Hepatocyte (in vitro differentiated cells): ENCODE measurements at regions not wholly inside any gene's neighbourhood (a gene's known extent, or its start where the extent isn't known, plus 50 kb on each side); places are given as distances from the start of the nearest gene placed in this dataset.

Experiments
- DNase-seq: peaks from one replicate; pipeline ENCODE4 v3.0.0-alpha.2; 2016; ENCODE audit warnings: low spot score
- H2AFZ ChIP-seq: fragments of 200-600 bp; sonication (generic); 2 replicates; pipeline ENCODE4 v1.6.0; 2016; ENCODE audit warnings: antibody characterized with exemption, mild to moderate bottlenecking
- H3K27ac ChIP-seq: fragments of 200-600 bp; sonication (generic); 2 replicates; pipeline ENCODE4 v1.5.1; 2016; ENCODE audit warnings: mild to moderate bottlenecking
- H3K27me3 ChIP-seq: fragments of 200-600 bp; sonication (generic); 2 replicates; pipeline ENCODE4 v1.6.1; 2016
- H3K36me3 ChIP-seq: fragments of 200-600 bp; sonication (generic); replicated peaks from 2 replicates; pipeline ENCODE4 v1.5.1; 2016; ENCODE audit warnings: low read depth; ENCODE audit not compliant: insufficient read depth
- H3K4me1 ChIP-seq: fragments of 200-600 bp; sonication (generic); 2 replicates; pipeline ENCODE4 v1.5.1; 2016; ENCODE audit warnings: mild to moderate bottlenecking, moderate library complexity; ENCODE audit not compliant: insufficient read depth
- H3K4me2 ChIP-seq: fragments of 200-600 bp; sonication (generic); 2 replicates; pipeline ENCODE4 v1.6.0; 2016
- H3K4me3 ChIP-seq: fragments of 200-600 bp; sonication (generic); 2 replicates; pipeline ENCODE4 v1.5.1; 2016; ENCODE audit warnings: mild to moderate bottlenecking
- H3K79me2 ChIP-seq: fragments of 200-600 bp; sonication (generic); 2 replicates; pipeline ENCODE4 v1.6.0; 2017; ENCODE audit warnings: mild to moderate bottlenecking
- H3K9me2 ChIP-seq: fragments of 200-600 bp; sonication (generic); replicated peaks from 2 replicates; pipeline ENCODE4 v1.6.0; 2017; ENCODE audit warnings: mild to moderate bottlenecking; ENCODE audit not compliant: insufficient read depth
- H3K9me3 ChIP-seq: fragments of 200-600 bp; sonication (generic); 2 replicates; pipeline ENCODE4 v1.5.1; 2016; ENCODE audit warnings: low read depth, mild to moderate bottlenecking
- H4K20me1 ChIP-seq: fragments of 200-600 bp; sonication (generic); 2 replicates; pipeline ENCODE4 v1.6.0; 2016; ENCODE audit warnings: mild to moderate bottlenecking; ENCODE audit not compliant: insufficient read depth, poor library complexity, severe bottlenecking
- CTCF ChIP-seq: fragments of 200-600 bp; sonication (generic); IDR thresholded peaks from 2 replicates; pipeline ENCODE4 v1.5.1; 2016; ENCODE audit warnings: antibody characterized with exemption, mild to moderate bottlenecking; ENCODE audit not compliant: poor library complexity
- EZH2 ChIP-seq: fragments of 200-600 bp; sonication (generic); IDR thresholded peaks from 2 replicates; pipeline ENCODE4 v1.6.1; 2016; ENCODE audit warnings: antibody characterized with exemption, mild to moderate bottlenecking, borderline replicate concordance
- EZH2phosphoT487 ChIP-seq: fragments of 200-600 bp; sonication (generic); IDR thresholded peaks from one replicate; pipeline ENCODE4 v1.6.1; 2018; ENCODE audit warnings: antibody characterized with exemption, mild to moderate bottlenecking, low read depth, moderate library complexity; ENCODE audit not compliant: unreplicated experiment, severe bottlenecking
- WGBS: methylation state at CpG from one replicate; pipeline ENCODE4 v1.1.6; 2016; ENCODE audit warnings: low lambda C conversion rate; ENCODE audit errors: missing lambda C conversion rate; 5-methylcytosine and 5-hydroxymethylcytosine counted together

- no peak for DNase-seq
- WGBS: 70% methylated on average over 2 of the region's 2 CpGs
- no peak overlapping the region for H3K27ac ChIP-seq
Observed at GRCh38 chr4:58766763-58767162, 1656.6 kb upstream of the IGFBP7 start.

GRCh38 chr4:58761563-58761962, 1651.4 kb upstream of the IGFBP7 start:
- TF ChIP-seq CTCF (no peak), EZH2 (no peak), EZH2phosphoT487 (no peak)
- Histone ChIP-seq H4K20me1 (no peaks in the 10 kb centered on the region), H3K4me3 (no peak overlapping the region), H3K79me2 (no peaks in the 10 kb centered on the region), H3K36me3 (no peaks in the 10 kb centered on the region), H3K27me3 (no peaks in the 10 kb centered on the region), H3K27ac (no peak overlapping the region), H3K4me2 (no peak overlapping the region), H3K9me3 (no peaks in the 10 kb centered on the region), H3K4me1 (no peaks in the 10 kb centered on the region), H2AFZ (no peak overlapping the region), H3K9me2 (no peaks in the 10 kb centered on the region)
- WGBS: 98% methylated on average over 2 of the region's 2 CpGs
- DNase-seq: no peak

More at GRCh38 chr4:58766763-58767162, 1656.6 kb upstream of the IGFBP7 start:
- Histone ChIP-seq H3K4me3 (no peak overlapping the region), H3K9me3 (no peaks in the 10 kb centered on the region), H2AFZ (no peak overlapping the region), H3K4me2 (no peak overlapping the region), H4K20me1 (no peaks in the 10 kb centered on the region), H3K4me1 (no peaks in the 10 kb centered on the region), H3K79me2 (no peaks in the 10 kb centered on the region), H3K9me2 (no peaks in the 10 kb centered on the region), H3K36me3 (no peaks in the 10 kb centered on the region), H3K27me3 (no peaks in the 10 kb centered on the region)
- TF ChIP-seq EZH2phosphoT487: no peak
- no peak for TF ChIP-seq CTCF
- TF ChIP-seq EZH2: no peak

- Histone ChIP-seq H3K27ac (no peak overlapping the region), H3K9me3 (no peaks in the 10 kb centered on the region), H3K4me1 (no peaks in the 10 kb centered on the region), H3K79me2 (no peaks in the 10 kb centered on the region), H3K9me2 (no peaks in the 10 kb centered on the region), H3K27me3 (no peaks in the 10 kb centered on the region), H3K4me3 (no peak overlapping the region), H3K36me3 (no peaks in the 10 kb centered on the region), H3K4me2 (no peak overlapping the region), H2AFZ (no peak overlapping the region), H4K20me1 (no peaks in the 10 kb centered on the region)
- TF ChIP-seq CTCF: no peak
- TF ChIP-seq EZH2: no peak
- no peak for DNase-seq
Observed at GRCh38 chr4:58760737-58761136, 1650.6 kb upstream of the IGFBP7 start.

GRCh38 chr4:58760100-58760499, 1649.9 kb upstream of the IGFBP7 start:
- H3K36me3 ChIP-seq: no peaks in the 10 kb centered on the region
- no peaks in the 10 kb centered on the region for H3K9me2 ChIP-seq
- H3K79me2 ChIP-seq: no peaks in the 10 kb centered on the region
- H3K4me3 ChIP-seq: no peak overlapping the region
- TF ChIP-seq EZH2phosphoT487 (no peak), CTCF (no peak), EZH2 (no peak)
- H3K4me2 ChIP-seq: no peak overlapping the region
- no peak overlapping the region for H2AFZ ChIP-seq
- 72% methylated on average over 1 of the region's 1 CpG for WGBS
- H3K4me1 ChIP-seq: no peaks in the 10 kb centered on the region
- DNase-seq: no peak
- no peaks in the 10 kb centered on the region for H4K20me1 ChIP-seq
- H3K27ac ChIP-seq: no peak overlapping the region
- no peaks in the 10 kb centered on the region for H3K9me3 ChIP-seq
- no peaks in the 10 kb centered on the region for H3K27me3 ChIP-seq
